ENCODE measurements at regions not wholly inside any gene's neighbourhood (a gene's known extent, or its start where the extent isn't known, plus 50 kb on each side); places are given as distances from the start of the nearest gene placed in this dataset.

DNA sequence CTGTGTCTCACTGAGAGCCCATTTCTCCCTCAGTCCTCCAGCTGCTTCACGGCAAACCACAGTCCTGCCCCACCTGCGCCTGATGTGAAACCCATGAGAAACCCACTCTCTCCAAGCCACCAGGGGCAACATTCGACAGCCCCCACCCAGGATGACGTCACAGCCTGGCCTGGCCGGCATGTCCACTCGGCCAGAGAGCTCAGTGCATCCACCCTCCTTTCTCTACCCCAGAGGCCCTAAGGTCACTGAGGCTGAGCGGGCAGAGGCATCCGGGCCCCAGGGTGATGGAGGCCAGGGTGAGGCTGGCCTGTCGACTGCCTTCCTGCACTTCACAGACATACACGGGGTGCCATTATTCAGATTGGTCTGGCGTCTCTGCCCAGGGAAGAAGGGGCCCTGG lies 402.7 kb upstream of the MYT1L start:
- DNase-seq (ENCODE audit: low spot score) = no peak
- TF ChIP-seq, protein P1, sequence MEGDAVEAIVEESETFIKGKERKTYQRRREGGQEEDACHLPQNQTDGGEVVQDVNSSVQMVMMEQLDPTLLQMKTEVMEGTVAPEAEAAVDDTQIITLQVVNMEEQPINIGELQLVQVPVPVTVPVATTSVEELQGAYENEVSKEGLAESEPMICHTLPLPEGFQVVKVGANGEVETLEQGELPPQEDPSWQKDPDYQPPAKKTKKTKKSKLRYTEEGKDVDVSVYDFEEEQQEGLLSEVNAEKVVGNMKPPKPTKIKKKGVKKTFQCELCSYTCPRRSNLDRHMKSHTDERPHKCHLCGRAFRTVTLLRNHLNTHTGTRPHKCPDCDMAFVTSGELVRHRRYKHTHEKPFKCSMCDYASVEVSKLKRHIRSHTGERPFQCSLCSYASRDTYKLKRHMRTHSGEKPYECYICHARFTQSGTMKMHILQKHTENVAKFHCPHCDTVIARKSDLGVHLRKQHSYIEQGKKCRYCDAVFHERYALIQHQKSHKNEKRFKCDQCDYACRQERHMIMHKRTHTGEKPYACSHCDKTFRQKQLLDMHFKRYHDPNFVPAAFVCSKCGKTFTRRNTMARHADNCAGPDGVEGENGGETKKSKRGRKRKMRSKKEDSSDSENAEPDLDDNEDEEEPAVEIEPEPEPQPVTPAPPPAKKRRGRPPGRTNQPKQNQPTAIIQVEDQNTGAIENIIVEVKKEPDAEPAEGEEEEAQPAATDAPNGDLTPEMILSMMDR (IDR thresholded peaks at IDR 0.05; ENCODE audit: extremely low read depth, missing control alignments) = no peak

DNA sequence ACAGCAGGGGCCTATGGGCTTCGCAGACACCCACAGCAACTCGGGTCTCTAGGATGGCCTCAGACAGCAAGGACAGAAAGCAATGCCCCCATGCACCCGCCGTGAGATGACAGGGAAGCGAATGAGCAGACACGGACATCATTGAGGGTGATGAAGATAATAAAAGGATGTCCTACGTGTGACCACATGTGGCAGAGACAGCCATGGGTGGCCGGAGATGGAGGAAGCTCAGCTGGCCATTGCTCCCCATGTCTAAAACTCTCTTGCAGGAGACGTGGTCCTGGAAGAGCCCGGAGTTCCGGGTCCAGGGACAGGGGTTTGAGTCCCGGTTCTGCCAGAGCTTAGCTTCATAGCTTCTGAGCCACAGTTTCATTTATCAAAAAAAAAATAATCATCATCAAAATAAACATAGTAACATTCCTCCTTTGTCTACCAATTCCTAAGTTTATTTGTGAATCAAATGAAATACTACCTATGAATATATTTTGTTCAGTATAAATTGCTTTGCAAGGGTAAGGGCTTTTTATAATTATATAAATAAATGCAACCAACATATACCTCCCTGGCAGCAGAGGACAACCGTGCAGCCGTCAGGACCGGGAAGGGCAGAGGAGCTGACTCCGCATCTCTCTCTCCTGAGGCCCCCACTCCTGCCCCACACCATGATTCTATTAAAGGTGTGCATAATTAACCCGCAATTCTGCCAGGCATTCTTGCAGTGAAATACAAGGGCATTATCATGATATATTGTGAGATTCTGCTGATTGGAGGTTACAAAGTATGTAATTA lies 401.4 kb upstream of the MYT1L start:
- TF ChIP-seq, protein P1 (IDR thresholded peaks at IDR 0.05; ENCODE audit: extremely low read depth, missing control alignments) = no peak
- no peak for DNase-seq (ENCODE audit: low spot score)

DNA sequence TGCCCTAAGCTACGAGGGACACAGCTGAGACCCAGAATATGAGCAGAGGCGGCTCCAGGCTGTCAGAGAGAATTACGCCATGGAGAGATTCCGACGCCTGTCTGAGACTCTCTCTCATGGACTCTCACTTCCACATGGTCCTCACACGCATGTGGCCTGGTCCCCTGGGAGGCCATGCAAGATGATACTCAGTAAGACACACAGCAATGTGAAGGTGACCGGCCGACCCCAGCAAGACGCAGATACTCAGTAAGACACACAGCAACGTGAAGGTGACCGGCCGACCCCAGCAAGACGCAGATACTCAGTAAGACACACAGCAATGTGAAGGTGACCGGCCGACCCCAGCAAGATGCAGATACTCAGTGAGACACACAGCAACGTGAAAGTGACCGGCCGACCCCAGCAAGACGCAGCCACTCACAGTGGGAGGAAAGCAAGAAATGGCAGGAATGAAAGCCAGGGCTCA lies 400.8 kb upstream of the MYT1L start:
- TF ChIP-seq, protein P1 (IDR thresholded peaks at IDR 0.05; ENCODE audit: extremely low read depth, missing control alignments) = no peak

DNA sequence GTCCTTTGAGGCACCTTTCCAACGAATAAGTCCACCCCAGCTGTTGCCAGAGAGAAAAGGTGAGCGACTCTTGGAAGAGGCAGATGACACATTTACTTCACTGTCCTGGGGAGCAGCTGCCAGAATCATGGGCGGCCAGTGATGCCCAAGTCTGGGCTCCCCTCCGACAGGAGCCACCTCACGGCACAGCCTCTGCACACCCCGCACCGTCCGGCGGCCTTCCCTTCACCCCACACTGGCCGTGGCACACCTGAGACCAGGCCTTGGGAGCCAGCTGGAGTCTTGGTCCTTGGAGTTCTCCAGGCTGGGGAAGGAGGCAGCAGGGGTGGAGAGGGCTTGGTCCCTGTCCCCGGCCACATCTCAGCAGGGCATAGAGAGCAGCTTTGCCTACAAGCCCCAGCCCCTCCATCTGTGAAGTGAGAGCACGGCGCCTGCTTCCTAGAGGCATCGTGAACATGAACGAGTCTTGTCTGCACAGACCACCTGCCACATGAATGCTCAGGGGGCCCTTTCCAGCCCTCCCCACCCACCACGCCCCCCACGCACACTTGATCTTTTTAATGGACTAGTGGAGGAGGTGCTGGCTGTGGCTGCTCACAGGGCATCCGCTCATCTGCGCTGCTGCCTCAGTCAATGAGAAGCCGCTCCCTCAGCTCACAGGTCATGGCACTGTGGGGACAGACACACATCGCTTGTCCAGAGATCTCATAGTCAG lies 400.2 kb upstream of the MYT1L start:
- TF ChIP-seq, protein P1 (IDR thresholded peaks at IDR 0.05; ENCODE audit: extremely low read depth, missing control alignments) = no peak
- no peak for DNase-seq (ENCODE audit: low spot score)

More for the DNA sequence above, 400.8 kb upstream of the MYT1L start:
- no peak for DNase-seq (ENCODE audit: low spot score)

DNA sequence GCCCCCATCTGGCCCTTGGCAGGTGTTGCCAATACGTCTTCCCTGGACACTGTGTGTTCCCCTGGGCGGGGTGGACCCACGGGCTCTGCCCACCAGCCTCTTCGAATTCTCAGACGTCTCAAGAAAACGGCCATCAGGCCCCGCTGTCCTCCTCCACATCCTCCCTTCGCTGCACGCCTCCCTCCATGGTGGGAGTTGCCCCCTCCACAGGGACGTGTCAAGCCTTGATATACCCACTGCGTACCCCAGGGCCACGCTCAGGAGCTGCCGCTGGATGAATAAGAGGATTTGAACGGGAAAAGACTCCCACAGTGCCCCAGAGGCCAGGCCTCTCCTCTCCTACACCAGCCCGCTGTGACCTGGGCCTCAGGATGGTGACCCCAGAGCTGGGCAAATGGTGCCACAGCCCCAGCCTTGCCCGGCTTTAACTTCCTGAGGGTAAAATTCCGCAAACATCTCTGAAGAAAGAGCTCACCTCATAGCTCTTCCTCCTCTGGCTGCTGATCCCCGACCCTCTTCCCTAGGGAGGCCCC lies 399.3 kb upstream of the MYT1L start:
- no peak for DNase-seq (ENCODE audit: low spot score)
- TF ChIP-seq, protein P1 (IDR thresholded peaks at IDR 0.05; ENCODE audit: extremely low read depth, missing control alignments) = no peak

DNA sequence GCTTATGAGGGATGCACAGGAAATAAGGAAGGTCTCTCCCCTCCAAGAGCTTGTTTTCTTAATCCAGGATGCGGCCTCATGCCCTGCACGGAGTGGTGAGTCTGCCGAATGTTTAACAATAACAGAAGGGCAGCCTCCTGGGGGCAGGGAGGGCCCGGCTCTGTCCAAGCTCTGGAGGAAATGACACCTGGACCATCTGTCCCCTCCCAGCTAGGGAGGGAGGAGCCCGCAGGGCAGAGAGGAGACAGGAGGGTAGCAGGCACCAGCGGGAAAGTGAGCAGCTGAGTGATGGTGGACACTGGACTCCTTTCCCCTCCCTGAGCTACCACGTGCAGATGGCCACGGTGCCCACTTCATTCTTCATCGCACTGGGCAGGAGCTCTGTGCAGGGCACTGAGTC lies 398.2 kb upstream of the MYT1L start:
- TF ChIP-seq, protein P1 (IDR thresholded peaks at IDR 0.05; ENCODE audit: extremely low read depth, missing control alignments) = no peak
- DNase-seq (ENCODE audit: low spot score) = no peak

DNA sequence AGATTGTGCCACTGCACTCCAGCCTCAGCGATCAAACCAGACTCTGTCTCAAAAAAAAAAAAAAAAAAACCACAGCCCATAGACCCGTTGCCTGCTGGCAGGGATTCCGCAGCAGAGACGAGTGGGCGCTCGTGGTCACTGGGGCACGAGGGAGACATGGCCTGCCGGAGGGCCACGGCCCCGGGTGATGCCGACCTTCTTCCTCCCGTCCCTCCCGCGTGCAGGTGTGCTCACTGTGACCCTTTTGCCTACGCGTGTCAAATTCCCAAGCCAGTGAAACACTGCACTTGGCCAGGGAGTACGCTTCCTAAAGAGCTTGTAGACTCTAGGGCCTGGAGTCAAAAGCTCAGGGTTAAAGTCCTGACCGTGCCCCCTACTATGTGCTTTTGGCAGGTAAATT lies 397.6 kb upstream of the MYT1L start:
- TF ChIP-seq, protein P1 (IDR thresholded peaks at IDR 0.05; ENCODE audit: extremely low read depth, missing control alignments) = no peak
- DNase-seq (ENCODE audit: low spot score) = no peak
